ENCODE measurements at regions not wholly inside any gene's neighbourhood (a gene's known extent, or its start where the extent isn't known, plus 50 kb on each side); places are given as distances from the start of the nearest gene placed in this dataset.
"Not testable (repeated sequence)": the region's sequence is repeated elsewhere in the genome, so short reads cannot be mapped to it uniquely, and the experiment has no call there.

DNA sequence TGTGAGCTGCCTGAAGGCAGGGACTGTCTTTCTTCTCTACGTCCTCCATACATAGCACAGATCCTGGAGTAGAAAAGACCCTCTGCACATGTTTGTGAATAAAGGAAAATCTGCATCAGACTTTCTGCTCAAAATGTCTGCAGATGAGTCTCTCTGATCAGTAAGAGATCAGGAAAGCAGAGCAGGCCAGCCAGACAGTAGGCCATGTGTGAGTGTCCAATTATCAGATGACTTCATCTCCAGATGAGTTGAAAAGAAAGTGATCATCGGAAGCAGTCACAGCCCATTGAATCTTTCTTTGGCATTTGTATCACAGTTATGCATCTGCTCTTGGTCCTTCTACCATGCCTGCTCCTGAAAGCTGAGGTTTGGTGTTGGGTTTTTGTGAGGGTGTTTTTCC lies 298.7 kb upstream of the NCAM1 start:
- no peak for DNase-seq

DNA sequence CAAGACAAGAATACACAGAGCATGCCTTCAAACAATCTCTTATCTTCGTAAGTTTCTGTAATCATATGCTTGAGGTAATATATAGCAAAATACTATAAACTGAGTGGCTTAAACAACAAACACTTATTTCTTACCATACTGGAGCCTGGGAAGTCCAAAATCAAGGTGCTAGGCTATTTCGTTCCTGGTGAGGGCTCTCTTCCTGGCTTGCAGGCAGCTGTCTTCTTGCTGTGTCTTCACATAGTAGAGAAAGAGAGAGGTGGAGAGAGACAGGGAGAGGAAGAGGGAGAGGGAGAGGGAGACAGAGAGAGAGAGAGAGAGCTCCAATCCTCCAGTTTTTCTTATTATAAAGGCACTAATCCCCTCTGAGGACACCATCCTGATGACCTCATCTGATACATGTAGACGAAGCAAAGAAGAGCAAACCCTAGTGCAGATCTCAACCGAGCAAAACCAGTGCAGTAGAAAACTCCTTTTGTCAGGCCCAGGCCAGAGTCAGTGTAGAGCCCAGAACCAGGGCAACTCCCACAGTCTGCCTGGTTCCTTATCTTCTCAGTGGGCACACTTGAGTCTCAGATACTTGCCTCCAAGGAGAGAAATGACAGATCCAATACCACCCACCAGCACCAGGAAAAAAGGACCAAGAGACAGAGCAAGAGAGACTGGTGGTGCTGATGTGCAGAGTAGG lies 297.1 kb upstream of the NCAM1 start:
- DNase-seq, result no peak

DNA sequence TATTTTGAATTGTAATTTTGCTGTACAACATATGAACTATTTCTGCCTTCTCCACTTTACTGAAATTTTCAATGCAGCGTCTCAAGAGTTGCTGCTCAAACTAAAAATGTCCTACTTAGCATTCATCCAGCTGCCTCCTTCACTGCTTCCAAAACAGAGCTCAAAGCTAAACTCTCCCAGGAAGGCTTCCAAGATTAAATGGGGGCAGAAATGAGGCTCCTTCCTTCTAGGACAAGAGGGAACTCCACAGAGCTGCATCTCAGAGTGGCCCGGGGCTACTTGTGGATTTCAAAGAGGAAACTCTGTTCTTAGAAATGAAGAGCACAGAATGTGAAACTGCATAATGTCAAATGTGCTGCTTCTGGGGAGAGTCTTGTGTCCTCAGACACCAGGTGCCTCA lies 295.9 kb upstream of the NCAM1 start:
- DNase-seq, result no peak

DNA sequence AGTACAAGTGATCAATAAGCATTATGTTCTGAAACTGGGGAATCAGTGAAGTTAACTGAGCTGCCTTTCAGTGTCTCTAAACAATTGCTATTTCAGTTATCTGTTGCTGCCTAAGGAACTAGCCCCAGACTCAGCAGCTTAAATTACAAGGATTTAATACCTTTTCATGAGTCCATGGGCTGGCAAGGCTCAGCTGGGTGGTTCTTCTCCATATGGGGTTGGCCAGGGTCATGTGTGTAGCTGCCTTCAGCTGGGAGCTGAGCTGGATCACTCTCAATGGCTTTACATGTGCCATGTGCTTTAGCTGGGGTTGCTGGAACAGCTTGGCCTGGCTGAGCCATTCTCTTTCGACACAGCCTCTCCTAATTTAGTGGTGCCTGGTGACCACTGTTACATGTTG lies 295.0 kb upstream of the NCAM1 start:
- DNase-seq, result no peak

DNA sequence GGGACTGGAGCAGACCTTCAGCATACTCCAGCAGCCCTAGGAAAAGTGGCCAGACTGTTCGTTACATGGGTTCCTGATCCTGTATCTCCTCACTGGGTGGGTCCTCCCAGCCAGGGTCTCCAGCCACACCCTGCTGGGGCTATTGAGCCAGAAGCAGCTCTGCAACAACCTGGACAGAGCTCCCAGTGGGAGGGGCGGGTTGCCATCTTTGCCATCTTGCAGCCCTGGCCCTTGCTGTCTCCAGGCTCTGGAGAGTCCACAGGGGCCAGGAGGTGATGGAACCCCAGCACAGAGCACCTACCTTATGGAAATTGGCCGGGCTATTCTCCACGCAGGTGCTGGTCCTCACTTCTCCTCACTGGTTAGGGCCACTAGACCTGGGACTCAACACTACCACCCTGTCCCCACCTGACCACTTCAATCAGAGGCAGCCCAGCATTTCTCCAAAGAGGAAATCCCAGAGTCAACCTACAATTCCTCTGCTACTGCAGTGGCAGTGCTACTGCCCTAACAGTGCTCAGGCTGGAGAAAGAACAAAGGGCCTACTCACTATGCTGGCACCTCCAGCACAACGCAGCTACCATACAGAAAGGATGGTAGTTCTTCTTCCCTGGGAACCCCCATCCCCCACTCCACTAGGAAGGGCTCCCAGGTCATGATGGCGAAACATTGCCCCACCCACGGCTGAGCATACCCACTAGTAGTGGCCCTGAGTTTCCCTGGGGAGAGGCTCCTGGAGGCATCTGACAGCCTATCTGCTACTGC lies 290.2 kb upstream of the NCAM1 start:
- no peak for DNase-seq

DNA sequence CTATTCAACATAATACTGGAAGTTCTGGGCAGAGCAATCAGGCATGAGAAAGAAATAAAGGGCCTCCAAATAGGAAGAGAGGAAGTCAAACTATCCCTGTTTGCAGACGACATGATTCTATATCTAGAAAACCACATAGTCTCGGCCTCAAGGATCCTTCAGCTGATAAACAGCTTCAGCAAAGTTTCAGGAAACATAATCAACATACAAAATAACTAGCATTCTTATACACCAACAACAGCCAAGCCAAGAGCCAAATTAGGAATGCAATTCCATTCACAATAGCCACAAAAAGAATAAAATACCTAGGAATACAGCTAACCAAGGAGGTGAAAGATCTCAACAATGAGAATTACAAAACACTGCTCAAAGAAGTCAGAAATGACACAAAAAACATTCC lies 287.8 kb upstream of the NCAM1 start:
- not testable (repeated sequence) for DNase-seq

DNA sequence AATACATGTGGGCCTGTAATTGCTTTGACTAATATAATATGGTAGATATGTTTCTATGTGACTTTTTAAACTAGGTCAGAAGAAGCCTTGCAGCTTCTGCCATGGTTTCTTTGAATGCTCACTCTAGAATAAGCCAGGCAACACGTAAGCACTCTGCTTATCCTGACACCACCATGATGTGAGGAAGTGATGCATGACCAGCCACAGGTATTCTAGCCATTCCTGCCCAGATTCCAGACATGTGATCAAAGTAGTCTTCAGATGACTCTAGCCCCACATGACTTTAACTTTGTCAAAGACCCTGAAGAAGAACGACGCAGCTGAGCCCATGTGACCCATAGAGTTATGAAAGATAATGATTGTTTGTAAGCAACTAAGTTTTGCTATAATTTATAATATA lies 276.1 kb upstream of the NCAM1 start:
- no peak for DNase-seq

DNA sequence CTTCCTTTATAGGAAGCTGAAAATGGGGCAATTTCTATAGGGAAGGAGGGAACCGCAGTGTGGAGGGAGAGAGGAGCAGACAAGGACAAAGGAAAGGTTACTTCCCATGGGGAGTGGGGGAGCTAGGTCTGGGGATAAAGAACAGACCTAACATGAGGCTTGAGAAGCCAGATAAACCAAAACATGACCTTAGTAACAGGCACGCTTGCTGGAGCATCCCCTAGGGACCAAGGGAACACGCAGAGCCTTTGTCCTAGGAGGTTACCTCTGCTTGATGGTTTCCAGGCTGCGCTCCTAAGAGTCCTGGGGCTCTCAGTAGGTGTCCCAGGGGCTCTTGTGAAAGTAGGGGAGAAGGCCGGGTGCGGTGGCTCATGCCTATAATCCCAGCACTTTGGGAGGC lies 271.4 kb upstream of the NCAM1 start:
- no peak for DNase-seq

DNA sequence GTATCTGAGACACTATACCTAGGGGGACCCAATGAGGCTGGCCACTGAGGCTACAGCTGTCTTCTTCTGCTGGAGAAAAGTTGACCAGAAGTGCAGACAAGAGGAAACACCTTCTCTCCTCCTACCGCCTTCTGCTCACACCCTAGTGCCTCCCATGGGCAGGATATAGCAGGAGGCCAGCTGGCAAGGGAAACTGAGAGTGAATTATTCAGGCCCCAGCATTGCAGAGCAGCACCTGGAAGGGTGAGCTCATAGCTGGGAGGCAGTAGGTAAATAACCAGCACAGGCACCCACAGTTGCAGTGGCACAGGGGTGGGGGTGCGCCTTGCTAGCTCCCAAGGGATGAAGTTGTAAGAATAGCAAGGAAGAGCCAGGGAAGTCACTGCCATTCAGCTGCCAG lies 267.4 kb upstream of the NCAM1 start:
- no peak for DNase-seq

DNA sequence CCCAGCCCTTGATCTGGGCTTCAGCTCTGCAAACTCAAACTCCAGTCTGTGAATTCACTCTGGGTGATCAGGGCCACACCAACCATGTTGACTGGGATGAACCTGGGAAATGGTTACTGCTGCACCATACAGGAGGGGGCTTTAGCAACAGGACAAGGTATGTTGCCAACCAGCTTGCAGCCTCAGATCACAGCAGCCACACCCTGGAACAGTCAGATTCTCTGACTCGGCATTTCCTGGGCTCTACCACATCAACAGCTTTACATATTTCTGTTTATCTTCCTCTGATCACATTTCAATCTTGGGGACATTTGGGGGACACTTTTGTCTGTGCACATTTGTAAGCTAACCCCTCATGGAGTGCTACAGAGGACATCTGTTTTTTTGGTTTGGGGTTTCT lies 267.0 kb upstream of the NCAM1 start:
- no peak for DNase-seq

DNA sequence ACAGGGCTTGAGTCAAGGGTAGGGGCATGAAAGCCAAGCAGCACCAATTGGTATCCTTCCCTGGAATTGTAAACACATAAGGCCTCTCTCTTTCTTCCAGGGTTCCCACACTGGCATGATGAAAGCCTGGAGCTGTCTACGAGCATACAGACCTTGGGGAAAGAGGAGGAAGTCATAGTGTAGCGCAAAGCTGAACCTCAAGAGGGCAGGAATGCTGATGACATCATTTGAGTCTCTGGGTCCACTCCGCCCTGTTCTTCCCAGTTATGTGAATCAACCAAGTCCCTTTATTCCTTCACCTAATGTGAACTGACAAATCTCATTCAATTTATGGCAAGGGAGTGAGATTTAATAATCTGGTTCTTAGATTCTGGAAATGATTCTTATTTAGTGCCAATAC lies 266.4 kb upstream of the NCAM1 start:
- no peak for DNase-seq

DNA sequence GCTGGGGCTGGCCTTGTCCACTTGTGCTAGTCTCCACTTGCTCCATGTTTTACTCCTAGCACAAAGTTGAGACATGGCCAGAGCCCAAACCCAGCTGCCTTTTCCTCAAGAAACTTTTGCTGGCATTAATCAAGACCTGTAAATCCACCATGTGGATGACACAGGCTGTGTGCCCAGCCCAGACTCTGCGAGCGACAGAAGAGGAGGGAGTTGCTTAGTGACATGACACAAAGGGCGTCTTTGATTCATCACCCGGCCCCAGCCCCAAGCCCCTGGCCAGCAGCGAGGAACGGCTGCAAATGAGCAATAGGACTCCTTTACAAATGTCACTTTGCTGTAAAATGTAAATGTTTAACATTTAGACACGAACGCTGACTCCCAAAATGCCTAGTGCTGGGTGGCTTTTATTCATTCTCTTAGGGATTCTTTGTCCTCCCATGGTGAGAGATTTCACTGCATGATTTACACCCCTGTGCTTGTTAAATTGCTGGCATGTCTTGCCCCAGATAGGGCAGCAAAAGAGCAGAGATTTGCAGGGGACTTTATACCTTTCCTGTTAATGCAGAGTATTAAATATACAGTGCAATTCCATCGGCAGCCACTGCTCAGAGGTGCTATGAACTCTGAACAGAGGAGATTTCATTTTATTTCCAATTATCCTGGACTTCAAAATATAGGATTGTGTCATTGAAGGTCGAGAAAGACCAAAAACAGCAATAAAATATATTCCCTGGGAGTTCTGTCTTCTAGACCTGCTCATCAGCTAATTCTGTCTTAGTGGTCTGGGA lies 263.6 kb upstream of the NCAM1 start:
- DNase-seq, result peak; percentile 54

DNA sequence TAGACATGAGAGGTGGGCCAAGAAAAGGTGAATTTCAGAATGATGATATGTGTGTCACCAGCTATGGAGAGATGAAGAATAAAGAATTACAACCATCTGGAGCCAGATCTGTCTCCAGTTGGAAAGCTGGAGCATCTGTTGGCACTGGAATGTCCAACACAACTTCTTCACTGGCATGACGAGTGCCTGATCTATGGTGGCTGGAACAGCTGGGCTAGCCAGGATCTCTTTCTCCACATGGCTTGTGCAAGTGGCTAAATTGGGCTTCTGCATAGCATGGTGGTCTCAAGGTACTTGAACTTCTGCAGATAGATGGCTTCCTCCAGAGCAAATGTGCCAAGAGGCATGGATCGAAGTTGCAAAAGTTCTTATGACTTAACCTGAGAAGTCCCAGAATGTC lies 256.1 kb upstream of the NCAM1 start:
- no peak for DNase-seq

DNA sequence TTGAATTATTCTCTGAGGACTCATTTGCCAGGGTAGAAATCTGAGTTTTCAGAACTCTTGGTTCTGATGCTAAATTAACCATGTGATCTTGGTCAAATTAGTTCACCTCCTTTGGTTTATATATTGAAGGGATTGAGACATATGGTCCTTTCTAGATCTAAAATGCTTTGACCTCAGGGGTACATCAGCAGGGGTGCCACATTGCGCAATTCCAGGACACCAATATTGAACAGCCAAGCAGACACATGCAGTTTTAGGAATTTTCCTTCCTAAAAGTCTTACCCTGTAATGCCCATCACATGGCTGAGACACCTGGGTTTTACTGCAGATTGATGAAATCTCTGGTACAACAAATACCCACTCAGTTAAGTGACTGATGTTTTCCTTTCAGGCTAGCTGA lies 254.4 kb upstream of the NCAM1 start:
- no peak for DNase-seq

DNA sequence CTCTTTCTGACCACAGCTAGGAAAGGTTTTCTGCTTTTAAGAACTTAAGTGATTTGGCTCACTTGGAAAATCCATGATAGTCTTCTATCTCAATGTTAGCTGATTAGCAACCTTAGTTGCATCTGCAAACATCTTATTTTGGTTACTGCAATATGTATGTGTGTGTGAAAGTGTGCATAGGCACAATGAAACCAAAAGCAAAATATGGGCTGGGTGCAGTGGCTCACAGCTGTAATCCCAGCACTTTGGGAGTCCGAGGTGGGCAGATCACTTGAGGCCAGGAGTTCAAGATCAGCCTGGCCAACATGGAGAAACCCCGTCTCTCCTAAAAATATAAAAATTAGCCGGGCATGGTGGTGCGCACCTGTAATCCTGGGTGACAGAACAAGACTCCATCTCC lies 246.9 kb upstream of the NCAM1 start:
- DNase-seq, result not testable (repeated sequence)

DNA sequence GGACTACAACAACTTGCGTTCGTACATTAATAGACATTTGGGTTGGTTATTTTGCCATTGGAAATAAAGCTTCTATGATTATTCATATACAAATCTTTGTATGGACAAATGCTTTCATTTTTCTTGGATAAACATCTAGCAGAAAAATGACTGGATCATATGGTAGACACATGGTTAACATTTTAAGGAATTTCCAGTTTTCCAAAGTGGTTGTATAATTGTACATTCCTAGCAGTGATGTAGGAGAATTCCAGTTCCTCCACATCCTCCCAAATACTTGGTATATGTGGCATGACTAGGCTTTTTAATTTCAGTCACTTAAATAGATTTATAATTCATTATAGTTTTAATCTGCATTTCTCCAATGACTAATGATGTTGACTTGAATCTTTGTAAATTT lies 246.2 kb upstream of the NCAM1 start:
- no peak for DNase-seq

DNA sequence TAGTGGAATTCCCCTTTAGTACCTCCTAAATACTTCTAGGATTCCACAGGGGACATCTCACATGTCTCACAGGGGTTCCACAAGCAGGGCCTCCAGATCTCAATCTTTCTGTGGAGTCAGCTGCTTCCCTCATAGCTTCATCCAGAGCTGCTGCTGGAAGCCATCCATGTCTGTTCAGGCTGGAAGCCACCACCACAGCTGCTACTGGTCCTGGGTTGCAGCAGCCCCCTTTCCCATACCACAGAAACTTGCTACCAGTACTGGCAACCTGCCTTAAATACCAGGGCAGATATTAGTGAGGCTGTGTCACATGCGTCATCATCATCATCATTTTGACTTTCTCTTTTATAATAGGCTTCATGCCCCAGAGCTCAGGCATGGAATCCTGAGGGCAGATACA lies 242.7 kb upstream of the NCAM1 start:
- no peak for DNase-seq

DNA sequence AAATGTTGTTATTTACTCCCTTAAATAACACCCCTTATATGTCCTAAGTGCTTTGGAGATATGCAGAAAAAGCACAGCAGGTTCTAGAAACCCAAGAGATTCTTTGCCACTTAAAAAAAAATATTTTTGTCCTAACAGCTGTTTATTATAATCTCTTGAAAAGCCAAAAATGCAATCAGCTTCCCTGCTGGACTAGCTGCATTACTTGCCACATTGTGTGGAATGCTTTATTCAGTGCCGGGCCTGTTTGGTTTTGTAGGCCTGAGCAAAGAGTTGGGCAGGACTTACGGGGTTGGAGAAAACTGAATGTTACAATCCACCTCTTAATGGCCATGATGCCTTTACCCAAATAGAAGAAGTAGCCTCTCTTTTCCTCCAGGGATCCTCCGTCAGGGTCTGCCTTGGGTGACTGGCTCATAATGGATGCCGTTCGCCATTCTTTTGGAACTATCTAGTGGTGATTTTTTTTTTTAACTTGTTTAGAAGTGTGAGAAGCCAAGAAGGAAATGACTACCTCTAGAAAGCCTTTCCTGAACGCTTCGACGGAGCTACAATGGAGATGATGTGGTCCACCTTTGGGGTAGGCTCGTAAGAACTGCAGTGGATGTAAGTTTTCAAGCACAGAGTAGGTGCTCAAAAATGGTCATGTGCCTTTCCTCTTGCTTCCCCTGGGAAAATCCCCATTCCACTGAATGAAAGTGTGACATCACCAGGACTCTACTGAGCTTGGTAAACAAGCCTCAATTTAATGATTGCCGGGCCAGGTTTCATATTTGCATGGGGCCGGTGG lies 241.3 kb upstream of the NCAM1 start:
- no peak for DNase-seq

DNA sequence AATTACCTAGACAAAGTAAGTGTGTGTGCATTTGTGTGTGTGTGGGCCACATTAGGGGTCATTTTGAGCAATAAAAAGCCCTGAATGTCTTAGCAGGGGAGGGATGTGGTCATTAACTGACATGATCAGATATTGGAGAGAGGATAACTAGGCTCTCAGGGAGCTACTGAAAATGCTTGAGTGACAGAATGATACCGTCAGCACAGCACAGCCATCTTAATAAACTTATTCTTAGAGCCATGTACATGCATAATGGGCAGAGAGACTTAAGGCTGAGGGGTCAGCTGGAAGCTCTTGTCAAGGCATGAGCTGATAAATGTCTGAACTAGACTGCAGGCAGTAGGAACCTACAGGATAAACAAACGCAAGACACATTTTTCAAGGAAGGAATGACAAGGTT lies 239.1 kb upstream of the NCAM1 start:
- no peak for DNase-seq

DNA sequence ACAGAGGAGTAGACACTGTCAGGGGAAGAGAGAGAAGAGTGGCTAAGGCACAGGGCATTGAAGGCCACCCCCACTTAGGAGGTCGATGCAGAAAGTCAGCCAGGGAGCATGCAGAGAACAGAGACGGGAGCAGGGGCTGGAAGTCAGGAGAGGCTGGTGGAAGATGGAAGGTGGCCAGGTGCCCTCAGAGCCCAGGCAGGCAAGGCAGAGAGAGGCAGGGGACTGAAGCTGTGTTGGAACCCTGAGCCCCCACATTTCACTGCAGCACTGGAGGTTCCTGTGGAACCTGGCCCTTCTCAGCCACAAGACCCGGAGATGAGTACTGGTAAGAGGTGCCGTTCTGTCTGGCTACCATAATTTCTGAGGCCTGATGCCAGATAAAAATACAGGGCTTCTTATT lies 238.3 kb upstream of the NCAM1 start:
- no peak for DNase-seq

DNA sequence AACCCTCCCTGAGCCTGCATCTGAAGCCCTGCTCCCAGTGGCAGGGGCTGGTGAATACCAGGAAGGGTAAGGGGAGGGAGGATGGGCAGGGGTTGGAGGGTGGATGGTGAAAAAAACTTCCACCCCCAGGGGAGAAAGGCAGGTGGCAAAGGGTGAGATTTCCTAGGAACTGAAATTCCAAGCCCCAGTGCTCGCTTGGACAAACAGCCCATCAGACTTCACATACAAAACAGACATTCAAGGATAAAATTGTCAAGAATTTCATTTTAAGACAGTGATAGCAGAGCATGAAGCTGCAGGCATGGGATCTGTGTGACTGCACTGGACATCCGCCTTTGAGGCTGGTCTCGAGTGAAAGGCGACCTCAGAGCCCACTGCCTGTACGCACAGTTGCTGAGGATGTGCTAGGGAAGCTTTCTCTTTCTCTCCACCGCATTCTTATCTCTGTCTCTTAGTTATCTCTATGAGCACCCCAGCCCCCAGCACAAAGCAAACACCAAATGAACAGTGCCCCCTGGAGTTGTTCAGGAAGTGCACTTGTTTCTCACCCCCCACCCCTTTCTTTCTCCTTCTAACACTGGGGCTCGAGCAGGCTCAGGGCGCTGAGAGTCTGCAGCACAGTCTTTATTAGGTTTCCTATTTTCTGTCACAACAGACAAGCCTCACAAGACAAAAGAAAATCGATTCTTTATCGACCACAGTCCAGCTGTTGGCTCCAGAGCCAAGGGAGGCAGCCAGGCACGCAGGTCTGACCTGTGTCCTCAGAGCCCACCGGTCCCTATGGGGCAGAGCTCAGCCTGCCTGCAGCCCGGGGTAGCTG lies 237.3 kb upstream of the NCAM1 start:
- DNase-seq, result no peak

DNA sequence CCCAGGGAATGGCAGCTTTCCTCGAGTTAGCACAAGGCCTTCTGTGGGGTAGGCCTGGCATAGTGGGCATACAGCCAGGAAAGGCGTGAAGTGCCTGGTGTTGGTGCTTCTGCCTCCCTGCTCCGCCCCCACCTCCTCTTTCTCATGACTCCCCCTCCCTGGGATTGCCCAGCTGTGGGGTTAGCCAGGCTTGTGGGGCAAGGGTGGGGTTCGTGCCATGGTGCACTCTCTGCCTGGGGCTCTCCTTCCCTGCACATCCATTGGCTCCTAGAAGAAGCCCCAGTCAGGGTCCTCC lies 236.8 kb upstream of the NCAM1 start:
- DNase-seq, result no peak

DNA sequence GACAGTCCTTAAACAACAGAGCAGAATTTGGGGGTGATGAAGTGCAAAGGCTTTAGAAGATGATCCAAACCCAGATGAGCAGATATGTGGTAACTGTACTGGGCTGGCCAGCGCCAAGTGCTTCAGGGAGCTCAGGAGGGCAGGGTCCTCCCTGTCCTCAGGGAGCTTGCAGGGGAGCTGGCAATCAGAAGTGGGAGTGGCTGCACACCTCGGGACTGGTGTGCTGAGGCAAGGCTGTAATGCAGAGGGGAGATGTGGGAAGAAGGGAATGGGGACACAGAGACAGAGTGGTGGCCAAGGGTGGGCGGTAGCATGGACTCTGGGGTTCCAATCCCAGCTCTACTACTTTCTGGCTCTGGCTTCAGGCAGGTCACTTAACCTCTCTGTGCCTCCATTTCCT lies 235.6 kb upstream of the NCAM1 start:
- DNase-seq, result no peak
